OCI-LY7 (cell line): ENCODE measurements at regions not wholly inside any gene's neighbourhood (a gene's known extent, or its start where the extent isn't known, plus 50 kb on each side); places are given as distances from the start of the nearest gene placed in this dataset.

Experiments used
- BruUV-seq: library from RNA; stranded (reverse); fragments of 400-500 nt; replicated peaks from 2 replicates; lab custom pipeline; 2021; lab: Mats Ljungman, UMichigan
- CTCF ChIA-PET: fragments of 300-600 bp; sonication (Branson Sonifier 250); formaldehyde crosslinking; loops from one replicate; lab custom pipeline; 2022; ENCODE audit warnings: antibody characterized with exemption; ENCODE audit not compliant: unreplicated experiment; lab: Charles Lee
- POLR2A ChIA-PET: fragments of 300-600 bp; sonication (Branson Sonifier 250); formaldehyde crosslinking; loops from one replicate; lab custom pipeline; 2022; ENCODE audit warnings: antibody characterized with exemption; lab: Charles Lee
- DNase-seq: peaks from one replicate; pipeline ENCODE4 v3.0.0-alpha.2; 2015; ENCODE audit warnings: low spot score
- H2AFZ ChIP-seq: fragments of 200-600 bp; sonication (generic), shearing (Covaris generic); 2 replicates; pipeline ENCODE4 v1.6.1; 2014; ENCODE audit warnings: mild to moderate bottlenecking, antibody characterized with exemption, low read length, moderate library complexity
- H3K27ac ChIP-seq: fragments of 200-600 bp; sonication (generic); 2 replicates; pipeline ENCODE4 v1.5.1; 2014; ENCODE audit warnings: mixed run types, low read depth, mild to moderate bottlenecking, moderate library complexity, low read length, inconsistent platforms; ENCODE audit not compliant: poor library complexity, severe bottlenecking
- H3K36me3 ChIP-seq: fragments of 200-600 bp; sonication (generic); 2 replicates; pipeline ENCODE4 v1.6.1; 2014; ENCODE audit warnings: mild to moderate bottlenecking, antibody characterized with exemption, low read length, moderate library complexity, mixed read lengths; ENCODE audit not compliant: insufficient read depth
- H3K4me1 ChIP-seq: fragments of 200-600 bp; sonication (generic); 2 replicates; pipeline ENCODE4 v1.5.1; 2014; ENCODE audit warnings: mild to moderate bottlenecking, low read length; ENCODE audit not compliant: insufficient read depth, poor library complexity, severe bottlenecking
- H3K4me2 ChIP-seq: fragments of 200-600 bp; sonication (generic); 2 replicates; pipeline ENCODE4 v1.6.1; 2014; ENCODE audit warnings: mild to moderate bottlenecking, low read length
- H3K4me3 ChIP-seq: fragments of 200-600 bp; sonication (generic); 2 replicates; pipeline ENCODE4 v1.5.1; 2014; ENCODE audit warnings: mild to moderate bottlenecking, low read depth, low read length; ENCODE audit not compliant: poor library complexity, severe bottlenecking
- H3K79me2 ChIP-seq: fragments of 200-600 bp; sonication (generic); 2 replicates; pipeline ENCODE4 v1.6.1; 2016; ENCODE audit warnings: low read depth, mild to moderate bottlenecking, low read length, moderate library complexity, mixed read lengths; ENCODE audit not compliant: insufficient read depth
- H3K9me2 ChIP-seq: fragments of 200-600 bp; sonication (generic); 2 replicates; pipeline ENCODE4 v1.6.1; 2016; ENCODE audit warnings: mild to moderate bottlenecking, low read length, mixed read lengths; ENCODE audit not compliant: insufficient read depth
- H3K9me3 ChIP-seq: fragments of 200-600 bp; sonication (generic); 2 replicates; pipeline ENCODE4 v1.6.1; 2014; ENCODE audit warnings: mild to moderate bottlenecking, mixed run types, low read length, mixed read lengths
- H4K20me1 ChIP-seq: fragments of 200-600 bp; sonication (generic); 2 replicates; pipeline ENCODE4 v1.6.1; 2014; ENCODE audit warnings: mild to moderate bottlenecking, antibody characterized with exemption, low read length, moderate library complexity, mixed read lengths; ENCODE audit not compliant: insufficient read depth
- EZH2phosphoT487 ChIP-seq: fragments of 200-600 bp; sonication (generic); IDR thresholded peaks from 2 replicates; pipeline ENCODE4 v1.6.1; 2018; ENCODE audit warnings: low read depth, borderline replicate concordance, mild to moderate bottlenecking, mixed run types, antibody characterized with exemption, low read length, moderate library complexity, mixed read lengths
- intact Hi-C: fragments of 100-400 bp; cut with micrococcal nuclease; formaldehyde crosslinking; loops from one replicate; pipeline ENCODE4 v1.10.0; 2022; ENCODE audit not compliant: unreplicated experiment
- TF ChIP-seq, protein P1 (sequence below): fragments of 200-600 bp; sonication (generic); conservative IDR thresholded peaks from 2 replicates; pipeline ENCODE4 v1.5.1; 2014; ENCODE audit warnings: mild to moderate bottlenecking, antibody characterized with exemption, low read length, moderate library complexity, mixed read lengths

DNA sequence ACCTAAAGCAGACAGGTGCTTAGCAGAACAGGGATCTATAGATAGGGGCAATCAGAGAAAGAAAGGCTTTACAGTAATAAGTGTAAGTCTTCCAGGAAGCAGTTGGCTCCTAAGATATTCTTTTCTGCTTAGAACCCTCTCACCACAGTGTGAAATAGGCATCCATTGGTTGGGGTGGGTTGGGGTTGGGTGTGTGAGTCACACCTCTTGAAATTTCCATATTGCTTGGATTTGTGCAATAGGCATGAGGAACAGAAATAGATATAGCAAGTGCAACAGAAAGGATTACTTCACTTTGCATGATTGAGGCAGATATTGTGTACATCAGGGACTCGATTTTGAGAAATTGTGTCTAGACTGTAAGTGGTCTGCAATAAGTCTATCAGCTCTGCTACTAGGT lies 200.1 kb upstream of the GAP43 start:
- ChIA-PET POLR2A (no interaction called here), CTCF (no interaction called here)
- Histone ChIP-seq H3K4me2 (no peak overlapping the region), H3K79me2 (no peaks in the 10 kb centered on the region), H2AFZ (no peak overlapping the region), H3K27ac (no peak overlapping the region), H4K20me1 (no peaks in the 10 kb centered on the region), H3K4me1 (no peaks in the 10 kb centered on the region), H3K36me3 (no peaks in the 10 kb centered on the region), H3K9me3 (no peaks in the 10 kb centered on the region), H3K9me2 (no peaks in the 10 kb centered on the region), H3K4me3 (no peak overlapping the region)
- no TSS peak for BruUV-seq
- intact Hi-C loops: no loop called here
- no peak for DNase-seq
- TF ChIP-seq, protein P1, sequence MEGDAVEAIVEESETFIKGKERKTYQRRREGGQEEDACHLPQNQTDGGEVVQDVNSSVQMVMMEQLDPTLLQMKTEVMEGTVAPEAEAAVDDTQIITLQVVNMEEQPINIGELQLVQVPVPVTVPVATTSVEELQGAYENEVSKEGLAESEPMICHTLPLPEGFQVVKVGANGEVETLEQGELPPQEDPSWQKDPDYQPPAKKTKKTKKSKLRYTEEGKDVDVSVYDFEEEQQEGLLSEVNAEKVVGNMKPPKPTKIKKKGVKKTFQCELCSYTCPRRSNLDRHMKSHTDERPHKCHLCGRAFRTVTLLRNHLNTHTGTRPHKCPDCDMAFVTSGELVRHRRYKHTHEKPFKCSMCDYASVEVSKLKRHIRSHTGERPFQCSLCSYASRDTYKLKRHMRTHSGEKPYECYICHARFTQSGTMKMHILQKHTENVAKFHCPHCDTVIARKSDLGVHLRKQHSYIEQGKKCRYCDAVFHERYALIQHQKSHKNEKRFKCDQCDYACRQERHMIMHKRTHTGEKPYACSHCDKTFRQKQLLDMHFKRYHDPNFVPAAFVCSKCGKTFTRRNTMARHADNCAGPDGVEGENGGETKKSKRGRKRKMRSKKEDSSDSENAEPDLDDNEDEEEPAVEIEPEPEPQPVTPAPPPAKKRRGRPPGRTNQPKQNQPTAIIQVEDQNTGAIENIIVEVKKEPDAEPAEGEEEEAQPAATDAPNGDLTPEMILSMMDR: no peak
- TF ChIP-seq EZH2phosphoT487: no peak

GRCh38 chr3:115428841-115429240 lies 194.5 kb upstream of the GAP43 start:
- intact Hi-C loops: no loop called here
- no TSS peak for BruUV-seq
- no peak overlapping the region for H2AFZ ChIP-seq
- H3K79me2 ChIP-seq: no peaks in the 10 kb centered on the region
- no peak overlapping the region for H3K27ac ChIP-seq
- no peaks in the 10 kb centered on the region for H3K36me3 ChIP-seq
- no peak for TF ChIP-seq EZH2phosphoT487
- TF ChIP-seq, protein P1: no peak
- no peaks in the 10 kb centered on the region for H3K9me3 ChIP-seq
- DNase-seq: no peak
- H3K4me3 ChIP-seq: no peak overlapping the region
- no peaks in the 10 kb centered on the region for H3K4me1 ChIP-seq
- no peaks in the 10 kb centered on the region for H3K9me2 ChIP-seq
- ChIA-PET CTCF (no interaction called here), POLR2A (no interaction called here)
- H4K20me1 ChIP-seq: no peaks in the 10 kb centered on the region
- no peak overlapping the region for H3K4me2 ChIP-seq

- no peaks in the 10 kb centered on the region for H3K36me3 ChIP-seq
- no peaks in the 10 kb centered on the region for H4K20me1 ChIP-seq
- CTCF ChIA-PET: no interaction called here
- TF ChIP-seq EZH2phosphoT487: no peak
- no peak overlapping the region for H3K27ac ChIP-seq
- no TSS peak for BruUV-seq
- H3K4me1 ChIP-seq: no peaks in the 10 kb centered on the region
- no peak overlapping the region for H2AFZ ChIP-seq
- H3K79me2 ChIP-seq: no peaks in the 10 kb centered on the region
- H3K4me3 ChIP-seq: no peak overlapping the region
- H3K9me3 ChIP-seq: no peaks in the 10 kb centered on the region
- DNase-seq: no peak
- no peaks in the 10 kb centered on the region for H3K9me2 ChIP-seq
- POLR2A ChIA-PET: interaction anchor here (0.7 kb wide), 1 partner anchor 390 kb away, joined by 3 read pairs; no protein-coding TSS in a partner anchor
- H3K4me2 ChIP-seq: no peak overlapping the region
- intact Hi-C loops: no loop called here
Observed at GRCh38 chr3:115436767-115437301, 186.5 kb upstream of the GAP43 start.
